Endothelial cell of umbilical vein (primary cell): ENCODE measurements at regions not wholly inside any gene's neighbourhood (a gene's known extent, or its start where the extent isn't known, plus 50 kb on each side); places are given as distances from the start of the nearest gene placed in this dataset.

Source experiments
- BruUV-seq: library from RNA; stranded (reverse); fragments of 400-500 nt; replicated peaks from 2 replicates; lab custom pipeline; 2021; lab: Mats Ljungman, UMichigan
- CTCF ChIA-PET: fragments of 300-600, 350-600 bp; sonication (Branson Sonifier 250); formaldehyde crosslinking; loops from one replicate; lab custom pipeline; 2021; ENCODE audit warnings: antibody characterized with exemption, inconsistent platforms; lab: Charles Lee
- POLR2A ChIA-PET: fragments of 300-600, 350-600 bp; sonication (Branson Sonifier 250); formaldehyde crosslinking; loops from one replicate; lab custom pipeline; 2021; ENCODE audit warnings: antibody characterized with exemption, inconsistent platforms; lab: Charles Lee
- DNase-seq: peaks from one replicate; pipeline ENCODE4 v3.0.0-alpha.2; 2011; ENCODE audit warnings: low read depth, low spot score
- FAIRE-seq: peaks from 2 replicates; lab custom pipeline; 2011; peaks lifted over from hg19 to GRCh38; lab: Jason Lieb, UNC
- H2AFZ ChIP-seq: 2 replicates; pipeline ENCODE4 v1.6.0; 2012; ENCODE audit warnings: low read depth, low read length, control low read depth, inconsistent platforms
- H3K27ac ChIP-seq: 2 replicates; pipeline ENCODE4 v1.5.1; 2011; ENCODE audit warnings: low read depth, mild to moderate bottlenecking, control low read depth, low read length, moderate library complexity; ENCODE audit not compliant: insufficient read depth
- H3K27me3 ChIP-seq, 2 experiments: 2 replicates each; pipeline versions ENCODE4 v1.6.0 to v1.6.1; 2011; ENCODE audit warnings: low read length in 2 of 2, mixed read lengths in 1 of 2; ENCODE audit not compliant: control insufficient read depth in 2 of 2, insufficient read depth in 2 of 2
- H3K36me3 ChIP-seq, 2 experiments: 2 replicates in 1 of 2; 3 replicates in 1 of 2; pipeline ENCODE4 v1.5.1; 2011; ENCODE audit warnings: low read length in 2 of 2, mild to moderate bottlenecking in 1 of 2, moderate library complexity in 1 of 2; ENCODE audit not compliant: control insufficient read depth in 2 of 2, insufficient read depth in 2 of 2; ENCODE audit errors: extremely low read depth in 1 of 2
- H3K4me1 ChIP-seq: 3 replicates; pipeline ENCODE4 v1.5.1; 2011; ENCODE audit warnings: mild to moderate bottlenecking, low read length; ENCODE audit not compliant: control insufficient read depth, insufficient read depth; ENCODE audit errors: extremely low read depth
- H3K4me2 ChIP-seq: 2 replicates; pipeline ENCODE4 v1.6.1; 2011; ENCODE audit warnings: low read length, control low read depth, mixed read lengths; ENCODE audit not compliant: insufficient read depth
- H3K4me3 ChIP-seq, 3 experiments: fragments of 200-600 bp in 1 of 3; sonication (generic), shearing (Covaris generic) in 1 of 3; replicated peaks in 1 of 3; 2 replicates each; pipeline ENCODE4 v1.5.1; 2011 to 2016; ENCODE audit warnings: control low read depth in 3 of 3, low read length in 3 of 3, mild to moderate bottlenecking in 2 of 3, inconsistent platforms in 1 of 3, low read depth in 1 of 3, moderate library complexity in 1 of 3; ENCODE audit not compliant: insufficient read depth in 1 of 3
- H3K79me2 ChIP-seq: 2 replicates; pipeline ENCODE4 v1.6.0; 2012; ENCODE audit warnings: low read length, inconsistent platforms; ENCODE audit not compliant: control insufficient read depth, insufficient read depth
- H3K9ac ChIP-seq: replicated peaks from 2 replicates; pipeline ENCODE3; 2011; ENCODE audit warnings: low read length, control low read depth; ENCODE audit not compliant: insufficient read depth; ENCODE audit errors: extremely low read depth
- H3K9me1 ChIP-seq: replicated peaks from 3 replicates; pipeline ENCODE4 v1.6.0; 2011; ENCODE audit warnings: mild to moderate bottlenecking, low read length; ENCODE audit not compliant: control insufficient read depth, insufficient read depth; ENCODE audit errors: extremely low read depth
- H3K9me3 ChIP-seq: replicated peaks from 2 replicates; pipeline ENCODE4 v1.5.1; 2012; ENCODE audit warnings: low read length, inconsistent platforms; ENCODE audit not compliant: control insufficient read depth, insufficient read depth
- H4K20me1 ChIP-seq: replicated peaks from 2 replicates; pipeline ENCODE3; 2011; ENCODE audit warnings: mild to moderate bottlenecking, low read length; ENCODE audit not compliant: control insufficient read depth, insufficient read depth; ENCODE audit errors: extremely low read depth
- FOS ChIP-seq: IDR thresholded peaks from 2 replicates; pipeline ENCODE4 v1.6.1; 2011; ENCODE audit warnings: mild to moderate bottlenecking, low read length, moderate library complexity, borderline replicate concordance; ENCODE audit not compliant: insufficient read depth
- GATA2 ChIP-seq: IDR thresholded peaks from 2 replicates; pipeline ENCODE4 v1.7.0; 2011; ENCODE audit warnings: low read depth, mild to moderate bottlenecking, moderate library complexity, mixed read lengths, low read length; ENCODE audit not compliant: insufficient read length, insufficient read depth
- JUN ChIP-seq: IDR thresholded peaks from 2 replicates; pipeline ENCODE4 v1.6.1; 2011; ENCODE audit warnings: borderline replicate concordance, low read depth; ENCODE audit not compliant: insufficient read length, insufficient read depth
- MYC ChIP-seq: IDR thresholded peaks from one replicate; pipeline ENCODE4 v1.6.1; 2011; ENCODE audit warnings: mild to moderate bottlenecking, low read depth, low read length
- POLR2A ChIP-seq: IDR thresholded peaks from 2 replicates; pipeline ENCODE4 v1.6.1; 2012; ENCODE audit warnings: low read depth, mild to moderate bottlenecking, control low read depth, low read length
- POLR2AphosphoS5 ChIP-seq: IDR thresholded peaks from 2 replicates; pipeline ENCODE4 v1.6.1; 2012; ENCODE audit warnings: low read depth, mild to moderate bottlenecking, control low read depth, low read length, moderate library complexity; ENCODE audit not compliant: insufficient read depth
- dilution Hi-C: fragments of 300-500 bp; cut with MboI; formaldehyde crosslinking; loops from one replicate; pipeline ENCODE4 v1.15.0; 2019; ENCODE audit warnings: low sequenced_read_pairs; ENCODE audit not compliant: extremely low pct_ligation_motif_present
- intact Hi-C: fragments of 100-400 bp; cut with micrococcal nuclease; formaldehyde crosslinking; loops from one replicate; pipeline ENCODE4 v1.10.0; 2022
- TF ChIP-seq, protein P1 (sequence below): IDR thresholded peaks from 2 replicates; pipeline ENCODE4 v1.6.1; 2011; ENCODE audit not compliant: insufficient read depth, insufficient read length
- TF ChIP-seq, protein P2 (sequence below), 2 donors: IDR thresholded peaks; 1 replicate in 1 of 2; 2 replicates in 1 of 2; pipeline ENCODE4 v1.5.1; 2011; ENCODE audit warnings: low read length in 2 of 2, mild to moderate bottlenecking in 2 of 2, moderate library complexity in 2 of 2, control low read depth in 1 of 2, inconsistent platforms in 1 of 2, low read depth in 1 of 2; ENCODE audit not compliant: insufficient read depth in 1 of 2; ENCODE audit errors: extremely low read depth in 1 of 2

DNA sequence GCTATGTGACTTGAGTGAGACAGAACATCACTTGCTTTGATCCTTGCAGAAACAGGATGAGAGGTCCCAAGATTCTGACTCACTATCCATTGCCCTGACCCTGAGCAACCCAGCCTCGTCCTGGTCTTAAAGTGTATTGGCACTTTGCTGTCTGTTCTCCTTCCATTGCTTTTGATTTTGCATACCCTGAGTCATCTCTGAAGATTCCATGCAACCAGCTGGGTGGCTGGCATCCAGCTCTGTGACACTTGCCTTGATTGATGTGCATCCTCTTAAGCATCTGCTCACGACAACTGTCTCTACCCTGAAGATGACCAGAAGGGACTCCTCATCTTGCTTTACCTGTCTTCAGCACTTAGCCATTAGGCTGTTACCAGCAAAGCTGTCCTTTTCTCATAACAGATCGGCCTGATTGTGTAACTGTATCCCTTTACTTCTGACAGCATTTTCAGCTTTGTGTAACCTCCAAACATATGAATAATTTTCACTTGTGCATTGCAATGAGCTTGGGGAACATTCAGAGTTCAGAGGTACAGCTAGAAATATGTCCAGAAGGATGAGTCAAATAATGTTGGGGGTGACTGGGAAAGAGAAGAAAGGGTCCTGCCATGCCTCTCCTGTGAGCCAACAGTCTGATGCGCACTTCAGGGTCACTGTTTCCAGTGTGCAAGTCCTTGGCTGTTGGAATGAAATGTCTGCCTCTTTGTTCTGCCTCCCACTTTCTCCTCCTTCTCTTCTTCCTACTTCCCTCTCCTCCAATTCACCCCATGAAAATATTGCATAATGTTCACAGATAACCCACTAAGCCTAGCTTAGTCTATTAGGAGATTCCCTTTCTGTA is 249.7 kb upstream of the OSR1 start:
- ChIA-PET POLR2A (no interaction called here), CTCF (interaction anchor here (1.4 kb wide), 1 partner anchor 138 kb away, joined by 3 read pairs; no protein-coding TSS in a partner anchor)
- Histone ChIP-seq H3K4me1 (no peaks in the 10 kb centered on the region), H3K27me3 (no peaks in the 10 kb centered on the region), H4K20me1 (no peaks in the 10 kb centered on the region), H3K4me2 (no peak overlapping the region), H3K9ac (no peak overlapping the region), H2AFZ (no peak overlapping the region), H3K9me3 (no peaks in the 10 kb centered on the region), H3K27ac (no peak overlapping the region), H3K79me2 (no peaks in the 10 kb centered on the region), H3K9me1 (no peaks in the 10 kb centered on the region), H3K36me3 (no peaks in the 10 kb centered on the region), H3K4me3 (no peak overlapping the region)
- FAIRE-seq (no peak), DNase-seq (no peak)
- dilution Hi-C loops: no loop called here
- BruUV-seq: no TSS peak
- intact Hi-C loops: no loop called here
- TF ChIP-seq JUN: no peak
- TF ChIP-seq MYC: no peak
- TF ChIP-seq FOS: no peak
- TF ChIP-seq POLR2AphosphoS5: no peak
- no peak for TF ChIP-seq GATA2
- TF ChIP-seq, protein P1, sequence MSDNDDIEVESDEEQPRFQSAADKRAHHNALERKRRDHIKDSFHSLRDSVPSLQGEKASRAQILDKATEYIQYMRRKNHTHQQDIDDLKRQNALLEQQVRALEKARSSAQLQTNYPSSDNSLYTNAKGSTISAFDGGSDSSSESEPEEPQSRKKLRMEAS: no peak
- no peak for TF ChIP-seq POLR2A
- TF ChIP-seq, protein P2, sequence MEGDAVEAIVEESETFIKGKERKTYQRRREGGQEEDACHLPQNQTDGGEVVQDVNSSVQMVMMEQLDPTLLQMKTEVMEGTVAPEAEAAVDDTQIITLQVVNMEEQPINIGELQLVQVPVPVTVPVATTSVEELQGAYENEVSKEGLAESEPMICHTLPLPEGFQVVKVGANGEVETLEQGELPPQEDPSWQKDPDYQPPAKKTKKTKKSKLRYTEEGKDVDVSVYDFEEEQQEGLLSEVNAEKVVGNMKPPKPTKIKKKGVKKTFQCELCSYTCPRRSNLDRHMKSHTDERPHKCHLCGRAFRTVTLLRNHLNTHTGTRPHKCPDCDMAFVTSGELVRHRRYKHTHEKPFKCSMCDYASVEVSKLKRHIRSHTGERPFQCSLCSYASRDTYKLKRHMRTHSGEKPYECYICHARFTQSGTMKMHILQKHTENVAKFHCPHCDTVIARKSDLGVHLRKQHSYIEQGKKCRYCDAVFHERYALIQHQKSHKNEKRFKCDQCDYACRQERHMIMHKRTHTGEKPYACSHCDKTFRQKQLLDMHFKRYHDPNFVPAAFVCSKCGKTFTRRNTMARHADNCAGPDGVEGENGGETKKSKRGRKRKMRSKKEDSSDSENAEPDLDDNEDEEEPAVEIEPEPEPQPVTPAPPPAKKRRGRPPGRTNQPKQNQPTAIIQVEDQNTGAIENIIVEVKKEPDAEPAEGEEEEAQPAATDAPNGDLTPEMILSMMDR (IDR thresholded peaks at IDR 0.05; ENCODE audit: extremely low read depth in 1 of 2, insufficient read depth in 1 of 2, low read depth in 1 of 2, low read length in 2 of 2): no peak
